HepG2 (cell line): ENCODE measurements at regions not wholly inside any gene's neighbourhood (a gene's known extent, or its start where the extent isn't known, plus 50 kb on each side); places are given as distances from the start of the nearest gene placed in this dataset.

ENCODE experiments used
- ATAC-seq: fragments of 200-7000 bp; cut with Tn5 transposase; 3 replicates; pipeline ENCODE4 v1.9.1; 2020; ENCODE audit warnings: mild to moderate bottlenecking, moderate library complexity
- BruUV-seq: library from RNA; stranded (reverse); fragments of 400-500 nt; replicated peaks from 2 replicates; lab custom pipeline; 2021; lab: Mats Ljungman, UMichigan
- CTCF ChIA-PET: fragments of 300-600 bp; formaldehyde crosslinking; extraction: SDS; loops from one replicate; lab custom pipeline; 2021; ENCODE audit warnings: low total read pairs, inconsistent platforms, low intra/inter-chr PET ratio; lab: Yijun Ruan, JAX
- POLR2A ChIA-PET: fragments of 350-600 bp; sonication (Branson Sonifier 250); formaldehyde crosslinking; loops from one replicate; lab custom pipeline; 2020; ENCODE audit warnings: antibody characterized with exemption, inconsistent platforms; lab: Yijun Ruan, JAX
- DNase-seq: peaks from one replicate; pipeline ENCODE4 v3.0.0-alpha.2; 2015; ENCODE audit warnings: low spot score
- FAIRE-seq: peaks from 3 replicates; lab custom pipeline; 2011; peaks lifted over from hg19 to GRCh38; lab: Jason Lieb, UNC
- H2AFZ ChIP-seq: one replicate; pipeline ENCODE4 v1.6.1; 2011; ENCODE audit warnings: low read length, inconsistent platforms
- H3K27ac ChIP-seq: fragments of 300-600 bp; 3 replicates; pipeline ENCODE4 v1.8.0; 2011; ENCODE audit warnings: mixed run types, mild to moderate bottlenecking, mixed read lengths, low read length, inconsistent platforms; ENCODE audit not compliant: insufficient read depth; ENCODE audit errors: extremely low read length
- H3K27me3 ChIP-seq, 2 experiments: fragments of 200-600 bp in 1 of 2; 2 replicates in 1 of 2; 3 replicates in 1 of 2; pipeline versions ENCODE4 v1.6.0 to v1.8.0; 2011; ENCODE audit warnings: low read length in 2 of 2, mild to moderate bottlenecking in 2 of 2, moderate library complexity in 2 of 2, inconsistent platforms in 1 of 2; ENCODE audit not compliant: insufficient read depth in 2 of 2, control insufficient read depth in 1 of 2
- H3K36me3 ChIP-seq, 2 experiments: fragments of 200-600 bp in 1 of 2; replicated peaks in 1 of 2; 2 replicates in 1 of 2; 3 replicates in 1 of 2; pipeline versions ENCODE4 v1.5.1 to v1.8.0; 2011; ENCODE audit warnings: low read length in 2 of 2, inconsistent platforms in 1 of 2; ENCODE audit not compliant: insufficient read depth in 2 of 2, control insufficient read depth in 1 of 2
- H3K4me1 ChIP-seq: 2 replicates; pipeline ENCODE4 v1.5.1; 2012; ENCODE audit warnings: low read length, inconsistent platforms; ENCODE audit not compliant: insufficient read depth
- H3K4me2 ChIP-seq: 2 replicates; pipeline ENCODE4 v1.6.0; 2011; ENCODE audit warnings: low read depth, low read length, inconsistent platforms
- H3K4me3 ChIP-seq, 3 experiments: fragments of 200-600 bp in 1 of 3; sonication (generic), shearing (Covaris generic) in 1 of 3; replicated peaks in 1 of 3; 2 replicates each; pipeline ENCODE4 v1.5.1; 2011 to 2016; ENCODE audit warnings: low read length in 3 of 3, inconsistent platforms in 2 of 3, low read depth in 2 of 3, mild to moderate bottlenecking in 2 of 3, control low read depth in 1 of 3, mixed read lengths in 1 of 3; ENCODE audit not compliant: insufficient read depth in 1 of 3
- H3K79me2 ChIP-seq: one replicate; pipeline ENCODE4 v1.6.1; 2011; ENCODE audit warnings: low read length, inconsistent platforms; ENCODE audit not compliant: insufficient read depth
- H3K9ac ChIP-seq: 2 replicates; pipeline ENCODE4 v1.6.0; 2011; ENCODE audit warnings: mild to moderate bottlenecking, low read depth, low read length, inconsistent platforms; ENCODE audit not compliant: insufficient read depth
- H3K9me3 ChIP-seq: 2 replicates; pipeline ENCODE4 v1.5.1; 2012; ENCODE audit warnings: mild to moderate bottlenecking, low read length
- H4K20me1 ChIP-seq: 2 replicates; pipeline ENCODE4 v1.6.0; 2011; ENCODE audit warnings: inconsistent platforms, mild to moderate bottlenecking, low read length, moderate library complexity; ENCODE audit not compliant: insufficient read depth
- ATF2 ChIP-seq: sonication (generic); formaldehyde crosslinking; IDR thresholded peaks from 2 replicates; pipeline ENCODE4 v1.4.0; 2020; ENCODE audit warnings: missing genetic modification reagents
- HDAC6 ChIP-seq: fragments of 200-600 bp; sonication (generic); IDR thresholded peaks from 2 replicates; pipeline ENCODE4 v1.7.0; 2017; ENCODE audit warnings: mild to moderate bottlenecking, antibody characterized with exemption, low read length, low read depth
- IKZF5 ChIP-seq: IDR thresholded peaks from 2 replicates; pipeline ENCODE4 v1.6.1; 2018; ENCODE audit warnings: missing genetic modification reagents, mild to moderate bottlenecking, missing compliant biosample characterization
- STAT5B ChIP-seq: sonication (generic); formaldehyde crosslinking; IDR thresholded peaks from 2 replicates; pipeline ENCODE4 v1.4.0; 2020; ENCODE audit warnings: missing genetic modification reagents
- ZSCAN31 ChIP-seq: sonication (generic); formaldehyde crosslinking; IDR thresholded peaks from 2 replicates; pipeline ENCODE4 v1.5.0; 2020; ENCODE audit warnings: low read depth, mild to moderate bottlenecking, missing genetic modification reagents
- WGBS: methylation state at CpG from one replicate; pipeline ENCODE4 v1.1.6; 2017; ENCODE audit warnings: low lambda C conversion rate; 5-methylcytosine and 5-hydroxymethylcytosine counted together
- in situ Hi-C: cut with HindIII; loops from 2 replicates; pipeline ENCODE4 v1.10.0; 2017; ENCODE audit warnings: low pct_unique_long_range_greater_than_20kb; ENCODE audit not compliant: extremely low pct_ligation_motif_present
- intact Hi-C: fragments of 100-400 bp; cut with micrococcal nuclease; formaldehyde crosslinking; loops from one replicate; pipeline ENCODE4 v1.10.0; 2022; ENCODE audit not compliant: unreplicated experiment
- TF ChIP-seq, protein P1 (sequence below): sonication (generic); formaldehyde crosslinking; IDR thresholded peaks from 2 replicates; pipeline ENCODE4 v1.5.0; 2020; ENCODE audit warnings: missing genetic modification reagents, mild to moderate bottlenecking, borderline replicate concordance

DNA sequence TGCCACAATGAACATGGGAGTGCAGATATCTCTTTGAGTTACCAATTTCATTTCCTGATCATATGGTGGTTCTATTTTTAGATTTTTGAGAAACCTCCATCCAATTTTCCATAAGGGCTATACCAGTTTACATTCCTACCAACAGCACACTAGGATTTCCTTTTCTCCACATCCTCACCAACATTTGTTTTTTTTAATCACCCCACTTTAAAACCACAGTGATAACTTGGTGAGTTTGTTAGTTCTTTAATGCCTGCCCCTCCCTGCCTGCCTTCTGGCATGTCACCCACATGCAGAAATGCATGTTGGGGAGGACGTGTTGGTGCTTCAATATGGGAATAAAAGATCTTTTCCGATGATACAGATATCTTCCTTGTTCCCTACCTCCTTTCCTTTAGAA, 167.9 kb downstream of the CAND1 start:
- 4% methylated on average over 2 of the region's 2 CpGs for WGBS
- H2AFZ ChIP-seq = no peak overlapping the region
- no peaks in the 10 kb centered on the region for H3K79me2 ChIP-seq
- no peaks in the 10 kb centered on the region for H3K9me3 ChIP-seq
- no peaks in the 10 kb centered on the region for H4K20me1 ChIP-seq
- DNase-seq (no peak), ATAC-seq (no peak), FAIRE-seq (no peak)
- peaks cover 25% of the 10 kb centered on the region; the same call in 1 of the 2 replicates for H3K4me1 ChIP-seq
- H3K36me3 ChIP-seq = no peaks in the 10 kb centered on the region
- H3K27ac ChIP-seq = no peak overlapping the region
- H3K4me3 ChIP-seq = no peak overlapping the region
- CTCF ChIA-PET = no interaction called here
- no peaks in the 10 kb centered on the region; a peak in 1 of 5 replicates for H3K27me3 ChIP-seq
- H3K9ac ChIP-seq = no peak overlapping the region
- intact Hi-C loops (no loop called here), in situ Hi-C loops (no loop called here)
- POLR2A ChIA-PET = no interaction called here
- no peak overlapping the region for H3K4me2 ChIP-seq
- BruUV-seq = no TSS peak
- no peak for TF ChIP-seq HDAC6
- TF ChIP-seq, protein P1, sequence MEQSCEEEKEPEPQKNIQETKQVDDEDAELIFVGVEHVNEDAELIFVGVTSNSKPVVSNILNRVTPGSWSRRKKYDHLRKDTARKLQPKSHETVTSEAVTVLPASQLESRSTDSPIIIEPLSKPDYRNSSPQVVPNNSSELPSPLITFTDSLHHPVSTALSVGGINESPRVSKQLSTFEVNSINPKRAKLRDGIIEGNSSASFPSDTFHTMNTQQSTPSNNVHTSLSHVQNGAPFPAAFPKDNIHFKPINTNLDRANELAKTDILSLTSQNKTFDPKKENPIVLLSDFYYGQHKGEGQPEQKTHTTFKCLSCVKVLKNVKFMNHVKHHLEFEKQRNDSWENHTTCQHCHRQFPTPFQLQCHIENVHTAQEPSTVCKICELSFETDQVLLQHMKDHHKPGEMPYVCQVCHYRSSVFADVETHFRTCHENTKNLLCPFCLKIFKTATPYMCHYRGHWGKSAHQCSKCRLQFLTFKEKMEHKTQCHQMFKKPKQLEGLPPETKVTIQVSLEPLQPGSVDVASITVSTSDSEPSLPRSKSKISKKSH (CRISPR knock-in tag) = no peak
- no peak for TF ChIP-seq IKZF5 (CRISPR knock-in tag)
- no peak for TF ChIP-seq ZSCAN31
- no peak for TF ChIP-seq ATF2 (CRISPR knock-in tag)
- TF ChIP-seq STAT5B (CRISPR knock-in tag) = no peak
